WI38 (cell line): ENCODE measurements at regions not wholly inside any gene's neighbourhood (a gene's known extent, or its start where the extent isn't known, plus 50 kb on each side); places are given as distances from the start of the nearest gene placed in this dataset.

ENCODE experiments used
- H3K4me3 ChIP-seq: 2 replicates; pipeline ENCODE4 v1.5.1; 2011; ENCODE audit warnings: low read depth, mild to moderate bottlenecking, control low read depth, low read length
- CTCF ChIP-seq: IDR thresholded peaks from 2 replicates; pipeline ENCODE4 v1.5.1; 2012; ENCODE audit warnings: low read depth, mild to moderate bottlenecking, control low read depth, low read length

- no peak for TF ChIP-seq CTCF
- H3K4me3 ChIP-seq, result no peak overlapping the region
These were observed 197.2 kb downstream of the EDEM1 start for GRCh38 chr3:5384557-5385236.

- no peak overlapping the region for H3K4me3 ChIP-seq
- no peak for TF ChIP-seq CTCF
These were observed 200.6 kb downstream of the EDEM1 start for GRCh38 chr3:5388091-5388490.

- no peak for TF ChIP-seq CTCF
- H3K4me3 ChIP-seq, result no peak overlapping the region
These were observed 201.6 kb downstream of the EDEM1 start for GRCh38 chr3:5389057-5389456.

- TF ChIP-seq CTCF, result no peak
- H3K4me3 ChIP-seq, result no peak overlapping the region
These were observed 202.7 kb downstream of the EDEM1 start for GRCh38 chr3:5390221-5390620.

- H3K4me3 ChIP-seq, result no peak overlapping the region
- TF ChIP-seq CTCF, result no peak
These were observed 203.6 kb downstream of the EDEM1 start for GRCh38 chr3:5390936-5391625.

GRCh38 chr3:5401002-5401401, 213.5 kb downstream of the EDEM1 start:
- no peak for TF ChIP-seq CTCF
- H3K4me3 ChIP-seq, result no peak overlapping the region

- no peak overlapping the region for H3K4me3 ChIP-seq
- TF ChIP-seq CTCF, result no peak
These were observed 217.2 kb downstream of the EDEM1 start for GRCh38 chr3:5404718-5405117.
